Osteoblast (primary cell): ENCODE measurements at regions not wholly inside any gene's neighbourhood (a gene's known extent, or its start where the extent isn't known, plus 50 kb on each side); places are given as distances from the start of the nearest gene placed in this dataset.

Experiments used
- DNase-seq: peaks from one replicate; pipeline ENCODE4 v3.0.0; 2011; ENCODE audit warnings: low spot score, mixed read lengths; ENCODE audit not compliant: insufficient read length; ENCODE audit errors: missing footprints
- H2AFZ ChIP-seq: 2 replicates; pipeline ENCODE4 v1.6.0; 2011; ENCODE audit warnings: mild to moderate bottlenecking, low read length
- H3K27ac ChIP-seq: 2 replicates; pipeline ENCODE4 v1.5.1; 2011; ENCODE audit warnings: mild to moderate bottlenecking, low read depth, low read length, moderate library complexity
- H3K27me3 ChIP-seq: 2 replicates; pipeline ENCODE4 v1.6.0; 2012; ENCODE audit warnings: mild to moderate bottlenecking, control low read depth, inconsistent platforms, low read length, moderate library complexity; ENCODE audit not compliant: insufficient read depth
- H3K36me3 ChIP-seq: 2 replicates; pipeline ENCODE4 v1.5.1; 2011; ENCODE audit warnings: mild to moderate bottlenecking, low read length, control low read depth, moderate library complexity; ENCODE audit not compliant: insufficient read depth
- H3K4me1 ChIP-seq: 2 replicates; pipeline ENCODE4 v1.5.1; 2011; ENCODE audit warnings: mild to moderate bottlenecking, low read length, control low read depth, moderate library complexity; ENCODE audit not compliant: insufficient read depth
- H3K4me2 ChIP-seq: 2 replicates; pipeline ENCODE4 v1.6.0; 2011; ENCODE audit warnings: mild to moderate bottlenecking, low read length; ENCODE audit not compliant: insufficient read depth
- H3K4me3 ChIP-seq: fragments of 200-600 bp; sonication (generic); 3 replicates; pipeline ENCODE4 v1.5.1; 2012; ENCODE audit warnings: mild to moderate bottlenecking, low read length, inconsistent platforms; ENCODE audit not compliant: insufficient read depth
- H3K79me2 ChIP-seq: 2 replicates; pipeline ENCODE4 v1.6.0; 2012; ENCODE audit warnings: mild to moderate bottlenecking, low read length, control low read depth, inconsistent platforms; ENCODE audit not compliant: insufficient read depth
- H3K9me3 ChIP-seq: 2 replicates; pipeline ENCODE4 v1.5.1; 2011; ENCODE audit warnings: low read depth, low read length, control low read depth
- H4K20me1 ChIP-seq: 2 replicates; pipeline ENCODE4 v1.6.0; 2012; ENCODE audit warnings: mild to moderate bottlenecking, low read length, control low read depth; ENCODE audit not compliant: insufficient read depth
- TF ChIP-seq, protein P1 (sequence below): IDR thresholded peaks from 2 replicates; pipeline ENCODE4 v1.5.1; 2011; ENCODE audit warnings: mild to moderate bottlenecking, low read depth, low read length, moderate library complexity; ENCODE audit errors: extremely low read depth

DNA sequence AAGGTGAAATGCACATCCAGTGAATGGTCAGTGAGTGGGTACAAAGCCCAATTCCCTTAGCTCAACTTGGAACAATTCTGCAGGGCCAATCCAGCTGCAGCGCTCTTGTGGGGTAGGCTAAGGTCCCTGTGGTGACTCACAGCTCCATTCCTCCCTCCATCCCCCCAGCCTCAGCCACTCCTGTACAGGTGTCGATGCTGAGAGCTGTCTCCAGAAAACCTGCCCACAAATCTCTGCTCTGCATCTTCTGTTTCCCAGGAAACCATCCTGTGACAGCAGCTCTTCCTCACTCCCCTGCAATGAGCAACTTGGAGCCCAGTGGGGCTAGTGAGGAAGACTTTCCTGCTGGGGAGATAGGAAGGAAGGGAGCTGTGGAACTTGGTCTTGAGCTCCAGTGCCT is 244.7 kb upstream of the GPR26 start:
- H3K27ac ChIP-seq: no peak overlapping the region
- no peaks in the 10 kb centered on the region for H3K36me3 ChIP-seq
- H3K9me3 ChIP-seq: no peaks in the 10 kb centered on the region
- H2AFZ ChIP-seq: no peak overlapping the region
- no peaks in the 10 kb centered on the region for H3K4me1 ChIP-seq
- TF ChIP-seq, protein P1, sequence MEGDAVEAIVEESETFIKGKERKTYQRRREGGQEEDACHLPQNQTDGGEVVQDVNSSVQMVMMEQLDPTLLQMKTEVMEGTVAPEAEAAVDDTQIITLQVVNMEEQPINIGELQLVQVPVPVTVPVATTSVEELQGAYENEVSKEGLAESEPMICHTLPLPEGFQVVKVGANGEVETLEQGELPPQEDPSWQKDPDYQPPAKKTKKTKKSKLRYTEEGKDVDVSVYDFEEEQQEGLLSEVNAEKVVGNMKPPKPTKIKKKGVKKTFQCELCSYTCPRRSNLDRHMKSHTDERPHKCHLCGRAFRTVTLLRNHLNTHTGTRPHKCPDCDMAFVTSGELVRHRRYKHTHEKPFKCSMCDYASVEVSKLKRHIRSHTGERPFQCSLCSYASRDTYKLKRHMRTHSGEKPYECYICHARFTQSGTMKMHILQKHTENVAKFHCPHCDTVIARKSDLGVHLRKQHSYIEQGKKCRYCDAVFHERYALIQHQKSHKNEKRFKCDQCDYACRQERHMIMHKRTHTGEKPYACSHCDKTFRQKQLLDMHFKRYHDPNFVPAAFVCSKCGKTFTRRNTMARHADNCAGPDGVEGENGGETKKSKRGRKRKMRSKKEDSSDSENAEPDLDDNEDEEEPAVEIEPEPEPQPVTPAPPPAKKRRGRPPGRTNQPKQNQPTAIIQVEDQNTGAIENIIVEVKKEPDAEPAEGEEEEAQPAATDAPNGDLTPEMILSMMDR: no peak
- no peak overlapping the region for H3K4me3 ChIP-seq
- no peaks in the 10 kb centered on the region for H3K79me2 ChIP-seq
- no peak for DNase-seq
- H3K27me3 ChIP-seq: no peaks in the 10 kb centered on the region
- H4K20me1 ChIP-seq: no peaks in the 10 kb centered on the region
- no peak overlapping the region for H3K4me2 ChIP-seq

GRCh38 chr10:123422261-123422660 is 243.9 kb upstream of the GPR26 start:
- Histone ChIP-seq H3K27me3 (no peaks in the 10 kb centered on the region), H3K27ac (no peak overlapping the region), H2AFZ (no peak overlapping the region), H3K79me2 (no peaks in the 10 kb centered on the region), H3K9me3 (no peaks in the 10 kb centered on the region), H3K4me2 (no peak overlapping the region), H3K36me3 (no peaks in the 10 kb centered on the region), H3K4me1 (no peaks in the 10 kb centered on the region), H4K20me1 (no peaks in the 10 kb centered on the region), H3K4me3 (no peak overlapping the region)
- DNase-seq: no peak
- TF ChIP-seq, protein P1: no peak

- Histone ChIP-seq H3K4me1 (no peaks in the 10 kb centered on the region), H3K9me3 (no peaks in the 10 kb centered on the region), H2AFZ (no peak overlapping the region), H3K79me2 (no peaks in the 10 kb centered on the region), H3K4me3 (no peak overlapping the region), H3K27me3 (peaks cover 14% of the 10 kb centered on the region), H3K4me2 (no peak overlapping the region), H3K27ac (no peak overlapping the region), H4K20me1 (no peaks in the 10 kb centered on the region), H3K36me3 (no peaks in the 10 kb centered on the region)
- no peak for DNase-seq
- TF ChIP-seq, protein P1: no peak
Observed at GRCh38 chr10:123424537-123424936, 241.6 kb upstream of the GPR26 start.

DNA sequence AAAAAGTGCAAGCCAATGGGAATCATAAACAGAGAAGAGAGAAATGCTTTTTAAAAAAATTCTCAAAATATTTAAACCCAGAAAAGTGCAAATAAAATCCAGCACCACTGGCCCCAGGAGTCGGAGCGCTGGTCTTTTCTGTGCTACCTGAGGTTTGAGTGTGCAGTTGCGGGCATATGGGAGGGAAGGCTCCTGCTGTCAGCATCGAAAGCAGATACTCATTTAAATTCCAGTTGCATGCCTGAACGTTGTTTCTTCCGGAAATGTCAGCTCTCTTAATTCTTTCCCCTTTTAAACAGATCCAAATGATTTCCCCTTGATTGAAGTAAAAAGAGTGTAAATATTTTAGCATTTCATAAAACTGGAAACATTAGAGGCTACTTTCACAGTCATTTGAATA is 240.5 kb upstream of the GPR26 start:
- Histone ChIP-seq H3K4me2 (no peak overlapping the region), H4K20me1 (no peaks in the 10 kb centered on the region), H3K9me3 (no peaks in the 10 kb centered on the region), H3K4me3 (no peak overlapping the region), H2AFZ (no peak overlapping the region), H3K27ac (no peak overlapping the region), H3K79me2 (no peaks in the 10 kb centered on the region), H3K4me1 (no peaks in the 10 kb centered on the region), H3K27me3 (peaks cover 14% of the 10 kb centered on the region), H3K36me3 (no peaks in the 10 kb centered on the region)
- DNase-seq: no peak
- TF ChIP-seq, protein P1: no peak
